ENCODE measurements at regions not wholly inside any gene's neighbourhood (a gene's known extent, or its start where the extent isn't known, plus 50 kb on each side); places are given as distances from the start of the nearest gene placed in this dataset.
"Not testable (repeated sequence)": the region's sequence is repeated elsewhere in the genome, so short reads cannot be mapped to it uniquely, and the experiment has no call there.

DNA sequence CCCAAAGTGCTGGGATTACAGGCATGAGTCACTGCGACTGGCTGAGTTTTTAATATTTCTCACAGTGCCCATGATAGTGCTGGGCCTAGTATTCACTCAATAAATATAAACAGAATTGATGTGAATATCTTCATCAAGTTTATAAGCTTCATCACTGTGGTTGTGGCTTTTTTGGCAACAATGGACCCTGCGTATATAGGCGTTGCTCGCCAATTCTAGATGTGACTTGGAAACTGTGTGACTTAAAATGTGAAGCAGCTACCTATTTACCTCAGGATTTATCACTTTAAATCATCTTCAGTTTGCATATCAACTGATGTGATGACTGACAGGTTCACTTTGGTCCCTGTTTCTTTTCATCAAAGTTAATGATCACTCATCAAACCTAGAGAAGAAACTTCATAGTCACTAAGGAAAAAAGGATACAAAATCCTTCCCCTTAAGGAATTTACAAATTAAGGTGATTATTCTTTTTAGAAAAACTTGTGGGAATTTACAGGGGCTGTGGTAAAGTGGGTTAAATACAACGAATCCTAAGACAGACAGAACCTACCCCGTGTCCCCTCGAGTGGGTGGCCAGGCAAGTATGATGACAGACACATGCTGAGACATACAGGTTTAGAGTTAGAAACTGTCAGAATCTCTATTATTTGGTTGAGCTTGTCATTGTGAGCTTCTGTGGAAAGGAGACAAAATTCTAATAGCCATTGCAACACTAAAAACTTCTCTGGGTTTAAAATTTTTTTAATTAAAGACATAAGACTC is 101.3 kb downstream of the AKAP11 start:
- TF ChIP-seq, protein P1, sequence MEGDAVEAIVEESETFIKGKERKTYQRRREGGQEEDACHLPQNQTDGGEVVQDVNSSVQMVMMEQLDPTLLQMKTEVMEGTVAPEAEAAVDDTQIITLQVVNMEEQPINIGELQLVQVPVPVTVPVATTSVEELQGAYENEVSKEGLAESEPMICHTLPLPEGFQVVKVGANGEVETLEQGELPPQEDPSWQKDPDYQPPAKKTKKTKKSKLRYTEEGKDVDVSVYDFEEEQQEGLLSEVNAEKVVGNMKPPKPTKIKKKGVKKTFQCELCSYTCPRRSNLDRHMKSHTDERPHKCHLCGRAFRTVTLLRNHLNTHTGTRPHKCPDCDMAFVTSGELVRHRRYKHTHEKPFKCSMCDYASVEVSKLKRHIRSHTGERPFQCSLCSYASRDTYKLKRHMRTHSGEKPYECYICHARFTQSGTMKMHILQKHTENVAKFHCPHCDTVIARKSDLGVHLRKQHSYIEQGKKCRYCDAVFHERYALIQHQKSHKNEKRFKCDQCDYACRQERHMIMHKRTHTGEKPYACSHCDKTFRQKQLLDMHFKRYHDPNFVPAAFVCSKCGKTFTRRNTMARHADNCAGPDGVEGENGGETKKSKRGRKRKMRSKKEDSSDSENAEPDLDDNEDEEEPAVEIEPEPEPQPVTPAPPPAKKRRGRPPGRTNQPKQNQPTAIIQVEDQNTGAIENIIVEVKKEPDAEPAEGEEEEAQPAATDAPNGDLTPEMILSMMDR (conservative IDR thresholded peaks at IDR 0.05) = no peak
- TF ChIP-seq ZFX (IDR thresholded peaks at IDR 0.05) = no peak
- H3K27ac ChIP-seq = no peak overlapping the region

DNA sequence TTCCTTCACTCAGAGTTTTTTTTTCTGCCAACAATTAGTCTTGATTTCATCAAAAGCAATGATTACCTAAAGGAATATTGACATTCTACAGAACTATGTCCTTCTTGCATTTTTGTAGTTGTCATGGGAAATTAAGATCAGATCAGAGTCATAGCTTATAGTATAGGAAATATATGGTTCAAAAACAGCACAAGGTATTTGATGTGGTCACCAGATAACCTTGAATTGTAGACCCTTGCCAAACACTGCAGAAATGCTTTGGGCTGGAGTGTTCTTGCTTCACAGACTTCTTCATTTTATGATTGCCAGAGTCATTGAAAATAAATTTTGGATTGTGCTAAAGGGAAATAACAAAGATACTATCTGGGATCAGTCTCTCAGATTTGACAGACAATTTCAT is 103.7 kb downstream of the AKAP11 start:
- H3K27ac ChIP-seq = no peak overlapping the region
- TF ChIP-seq, protein P1 (conservative IDR thresholded peaks at IDR 0.05) = no peak
- TF ChIP-seq ZFX (IDR thresholded peaks at IDR 0.05) = no peak

DNA sequence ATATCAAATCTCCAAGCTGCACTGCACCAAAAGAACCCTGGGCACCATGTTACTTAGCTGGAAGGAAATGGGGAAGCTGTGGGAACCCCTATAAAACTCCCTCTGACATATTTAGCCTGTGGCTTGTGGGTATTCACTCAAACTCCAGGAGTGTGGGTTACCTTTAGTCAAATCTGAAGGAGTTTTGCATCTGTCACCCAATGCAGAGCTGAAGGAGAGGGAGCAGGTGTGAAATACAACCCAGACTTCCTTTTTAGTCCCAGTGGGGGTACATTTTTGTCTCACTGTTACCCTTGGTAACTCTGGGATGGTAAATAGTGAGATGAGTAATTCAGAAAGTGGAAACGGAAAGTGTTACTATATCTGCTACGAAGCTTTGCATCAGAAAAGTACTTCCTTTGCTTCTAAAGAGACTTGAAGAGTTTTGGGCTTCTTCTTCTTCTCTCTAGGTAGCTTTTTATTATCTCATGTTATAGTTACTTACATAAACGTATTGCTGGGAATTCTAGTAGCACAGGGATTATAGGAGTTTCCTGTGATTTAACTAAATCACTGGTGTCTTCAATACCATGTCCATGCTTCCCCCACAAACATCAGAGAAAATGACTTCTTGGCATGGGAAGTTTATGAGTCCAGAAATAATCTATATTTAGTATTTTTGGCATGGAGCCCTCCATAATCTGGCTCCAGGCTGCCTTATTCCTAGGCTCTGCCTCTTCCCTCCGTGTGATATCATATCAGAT is 105.9 kb downstream of the AKAP11 start:
- TF ChIP-seq, protein P1 (conservative IDR thresholded peaks at IDR 0.05) = no peak
- TF ChIP-seq ZFX (IDR thresholded peaks at IDR 0.05) = no peak
- no peak overlapping the region for H3K27ac ChIP-seq

DNA sequence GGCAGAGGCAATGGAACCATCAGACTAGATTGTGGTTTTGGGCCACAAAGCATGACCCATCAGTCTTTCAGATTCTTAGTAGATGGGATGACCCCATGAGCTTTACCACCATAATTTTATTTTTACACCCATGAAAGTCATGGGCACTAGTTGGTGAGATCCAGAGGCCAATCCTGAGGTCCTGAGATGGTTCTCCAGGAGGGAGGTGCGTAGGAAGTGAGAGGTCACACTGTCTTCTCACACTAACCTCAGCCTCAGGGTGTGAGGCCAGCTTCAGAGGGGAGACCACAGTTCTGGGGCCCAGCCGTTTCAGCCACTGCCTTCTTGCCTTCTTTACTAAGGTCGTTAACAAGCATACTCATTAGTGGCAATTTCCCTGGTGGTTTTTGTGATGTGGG is 106.4 kb downstream of the AKAP11 start:
- no peak for TF ChIP-seq ZFX (IDR thresholded peaks at IDR 0.05)
- TF ChIP-seq, protein P1 (conservative IDR thresholded peaks at IDR 0.05) = no peak
- no peak overlapping the region for H3K27ac ChIP-seq

DNA sequence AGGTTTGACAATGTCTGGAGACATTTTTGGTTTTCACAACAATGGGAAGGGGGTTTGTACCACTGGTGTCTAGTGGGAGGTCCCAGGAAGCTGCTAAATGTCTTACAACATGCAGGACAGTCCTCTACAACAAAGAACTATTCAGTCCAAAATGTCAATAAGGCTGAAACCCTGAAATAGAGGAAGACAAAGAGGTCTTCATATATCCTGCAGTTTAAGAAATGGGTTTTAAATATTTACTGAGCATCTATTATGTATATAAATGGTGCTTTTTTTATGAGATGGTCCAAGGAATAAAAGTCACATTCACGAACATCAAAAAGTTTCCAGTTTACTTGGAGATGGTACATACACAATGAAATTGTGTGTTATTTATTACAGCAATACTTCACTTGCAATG is 107.3 kb downstream of the AKAP11 start:
- H3K27ac ChIP-seq = no peak overlapping the region
- TF ChIP-seq, protein P1 (conservative IDR thresholded peaks at IDR 0.05) = no peak
- TF ChIP-seq ZFX (IDR thresholded peaks at IDR 0.05) = no peak

DNA sequence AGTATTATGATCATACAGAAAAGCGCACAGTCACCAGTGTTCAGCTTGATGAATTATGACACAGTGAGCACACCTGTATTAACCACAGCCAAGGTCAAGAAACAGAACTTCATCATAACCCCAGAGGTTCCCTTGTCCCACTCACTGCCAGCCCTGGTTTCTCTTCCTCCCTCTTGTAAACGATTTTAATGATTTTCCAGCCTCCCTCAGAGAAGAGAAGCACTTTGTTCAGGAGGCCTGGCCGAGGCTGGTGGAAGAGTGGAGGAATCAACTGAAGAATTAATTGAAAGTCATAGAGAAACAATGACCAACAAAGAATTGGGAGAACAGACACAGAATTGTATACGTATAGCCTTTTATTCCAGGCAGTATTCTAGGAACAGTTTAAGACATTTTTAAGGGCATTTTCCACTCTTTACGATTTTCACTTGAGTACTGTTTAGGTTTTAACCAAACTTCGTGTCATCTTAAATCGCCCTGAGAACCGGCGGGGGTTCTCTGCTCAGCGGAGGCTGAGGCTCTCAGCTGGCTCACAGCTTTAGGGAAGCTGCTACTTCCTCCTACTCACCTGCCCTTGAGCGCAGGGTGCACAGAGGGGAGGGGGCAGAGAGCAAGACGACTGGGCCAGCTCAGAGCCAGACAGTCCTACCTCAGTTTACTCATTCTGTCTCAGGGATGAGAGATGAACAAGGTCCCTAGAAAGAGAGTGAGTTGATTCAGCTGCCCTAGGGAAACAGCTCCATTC is 108.6 kb downstream of the AKAP11 start:
- no peak for TF ChIP-seq ZFX (IDR thresholded peaks at IDR 0.05)
- TF ChIP-seq, protein P1 (conservative IDR thresholded peaks at IDR 0.05) = no peak
- no peak overlapping the region for H3K27ac ChIP-seq

DNA sequence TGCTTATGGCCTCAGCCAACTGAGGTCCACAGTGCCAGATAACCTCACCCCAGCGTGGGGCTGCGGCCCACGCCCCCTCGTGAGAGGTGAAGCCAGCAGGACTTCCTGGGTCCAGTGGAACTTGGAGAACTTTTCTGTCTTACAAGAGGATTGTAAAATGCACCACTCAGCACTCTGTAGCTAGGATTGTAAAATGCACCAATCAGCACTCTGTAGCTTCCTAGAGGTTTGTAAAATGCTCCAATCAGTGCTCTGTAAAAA is 109.1 kb downstream of the AKAP11 start:
- no peak for TF ChIP-seq ZFX (IDR thresholded peaks at IDR 0.05)
- TF ChIP-seq, protein P1 (conservative IDR thresholded peaks at IDR 0.05) = no peak
- H3K27ac ChIP-seq = no peak overlapping the region

DNA sequence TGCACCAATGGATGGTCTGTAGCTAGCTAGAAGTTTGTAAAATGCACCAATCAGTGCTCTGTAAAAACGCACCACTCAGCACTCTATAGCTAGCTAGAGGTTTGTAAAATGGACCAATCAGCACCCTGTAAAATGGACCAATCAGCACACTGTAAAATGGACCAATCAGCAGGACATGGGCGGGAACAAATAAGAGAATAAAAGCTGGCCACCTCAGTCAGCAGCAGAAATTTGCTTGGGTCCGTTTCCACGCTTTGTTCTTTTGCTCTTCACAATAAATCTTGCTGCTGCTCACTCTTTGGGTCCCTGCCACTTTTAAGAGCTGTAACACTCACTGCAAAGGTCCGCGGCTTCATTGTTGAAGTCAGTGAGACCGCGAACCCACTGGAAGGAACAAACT is 109.5 kb downstream of the AKAP11 start:
- H3K27ac ChIP-seq = not testable (repeated sequence)
